ENCODE measurements at regions not wholly inside any gene's neighbourhood (a gene's known extent, or its start where the extent isn't known, plus 50 kb on each side); places are given as distances from the start of the nearest gene placed in this dataset.

GRCh38 chr7:156257904-156258303 lies 382.7 kb upstream of the RNF32 start:
- TF ChIP-seq, protein P1, sequence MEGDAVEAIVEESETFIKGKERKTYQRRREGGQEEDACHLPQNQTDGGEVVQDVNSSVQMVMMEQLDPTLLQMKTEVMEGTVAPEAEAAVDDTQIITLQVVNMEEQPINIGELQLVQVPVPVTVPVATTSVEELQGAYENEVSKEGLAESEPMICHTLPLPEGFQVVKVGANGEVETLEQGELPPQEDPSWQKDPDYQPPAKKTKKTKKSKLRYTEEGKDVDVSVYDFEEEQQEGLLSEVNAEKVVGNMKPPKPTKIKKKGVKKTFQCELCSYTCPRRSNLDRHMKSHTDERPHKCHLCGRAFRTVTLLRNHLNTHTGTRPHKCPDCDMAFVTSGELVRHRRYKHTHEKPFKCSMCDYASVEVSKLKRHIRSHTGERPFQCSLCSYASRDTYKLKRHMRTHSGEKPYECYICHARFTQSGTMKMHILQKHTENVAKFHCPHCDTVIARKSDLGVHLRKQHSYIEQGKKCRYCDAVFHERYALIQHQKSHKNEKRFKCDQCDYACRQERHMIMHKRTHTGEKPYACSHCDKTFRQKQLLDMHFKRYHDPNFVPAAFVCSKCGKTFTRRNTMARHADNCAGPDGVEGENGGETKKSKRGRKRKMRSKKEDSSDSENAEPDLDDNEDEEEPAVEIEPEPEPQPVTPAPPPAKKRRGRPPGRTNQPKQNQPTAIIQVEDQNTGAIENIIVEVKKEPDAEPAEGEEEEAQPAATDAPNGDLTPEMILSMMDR (IDR thresholded peaks at IDR 0.05) = no peak
- no peak for TF ChIP-seq POLR2A (IDR thresholded peaks at IDR 0.05)

All from thyroid gland (tissue), 4 donors.